ENCODE measurements at regions not wholly inside any gene's neighbourhood (a gene's known extent, or its start where the extent isn't known, plus 50 kb on each side); places are given as distances from the start of the nearest gene placed in this dataset.

DNA sequence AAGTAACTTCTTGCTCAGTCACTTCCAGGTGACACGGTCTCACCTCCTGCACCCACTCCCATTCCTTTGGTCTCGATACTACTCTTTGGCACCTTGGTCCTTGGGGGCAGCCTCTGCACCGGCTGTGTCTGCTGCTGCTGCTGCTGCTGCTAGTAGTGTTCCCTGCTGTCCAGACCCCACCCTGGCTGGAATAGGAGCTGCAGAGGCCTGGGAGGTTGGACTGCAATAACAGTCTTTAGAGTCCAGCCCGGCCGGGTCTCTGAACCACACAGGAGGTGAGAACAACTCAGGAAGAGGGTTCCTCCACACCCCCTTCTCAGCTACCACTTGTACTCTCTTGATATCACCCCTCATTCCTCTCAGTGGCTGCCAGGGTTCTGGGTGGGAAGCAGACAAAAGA is 231.1 kb upstream of the NLRP1 start:
- 75 to 80% methylated on average over 5 of the region's 5 CpGs for WGBS, 2 donors
- no peak for ATAC-seq (ENCODE audit: insufficient read depth, low FRiP score)
- Histone ChIP-seq H3K27me3 (ENCODE audit: control insufficient read depth in 3 of 3, insufficient read depth in 3 of 3, low read length in 2 of 3) (peaks cover 0 to 4% (median 2%) of the 10 kb centered on the region in 3 donors), H3K9ac (ENCODE audit: insufficient read depth in 1 of 2, low read length in 2 of 2) (no peak overlapping the region), H3K36me3 (ENCODE audit: control insufficient read depth in 4 of 4, insufficient read depth in 4 of 4, low read length in 4 of 4) (no peaks in the 10 kb centered on the region), H3K9me3 (ENCODE audit: control insufficient read depth in 4 of 4, insufficient read depth in 3 of 4, low read length in 3 of 4) (peaks cover 0 to 12% (median 4%) of the 10 kb centered on the region in 4 donors), H3K4me1 (ENCODE audit: control insufficient read depth in 5 of 5, insufficient read depth in 5 of 5, low read length in 5 of 5) (peaks cover 0 to 2% (median 0%) of the 10 kb centered on the region in 5 donors), H3K27ac (ENCODE audit: low read depth in 1 of 2, low read length in 1 of 2) (no peak overlapping the region), H3K4me3 (no peak overlapping the region)
- TF ChIP-seq, protein P1, sequence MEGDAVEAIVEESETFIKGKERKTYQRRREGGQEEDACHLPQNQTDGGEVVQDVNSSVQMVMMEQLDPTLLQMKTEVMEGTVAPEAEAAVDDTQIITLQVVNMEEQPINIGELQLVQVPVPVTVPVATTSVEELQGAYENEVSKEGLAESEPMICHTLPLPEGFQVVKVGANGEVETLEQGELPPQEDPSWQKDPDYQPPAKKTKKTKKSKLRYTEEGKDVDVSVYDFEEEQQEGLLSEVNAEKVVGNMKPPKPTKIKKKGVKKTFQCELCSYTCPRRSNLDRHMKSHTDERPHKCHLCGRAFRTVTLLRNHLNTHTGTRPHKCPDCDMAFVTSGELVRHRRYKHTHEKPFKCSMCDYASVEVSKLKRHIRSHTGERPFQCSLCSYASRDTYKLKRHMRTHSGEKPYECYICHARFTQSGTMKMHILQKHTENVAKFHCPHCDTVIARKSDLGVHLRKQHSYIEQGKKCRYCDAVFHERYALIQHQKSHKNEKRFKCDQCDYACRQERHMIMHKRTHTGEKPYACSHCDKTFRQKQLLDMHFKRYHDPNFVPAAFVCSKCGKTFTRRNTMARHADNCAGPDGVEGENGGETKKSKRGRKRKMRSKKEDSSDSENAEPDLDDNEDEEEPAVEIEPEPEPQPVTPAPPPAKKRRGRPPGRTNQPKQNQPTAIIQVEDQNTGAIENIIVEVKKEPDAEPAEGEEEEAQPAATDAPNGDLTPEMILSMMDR (IDR thresholded peaks at IDR 0.05; ENCODE audit: control extremely low read depth, extremely low read depth): no peak
- no peak for DNase-seq

DNA sequence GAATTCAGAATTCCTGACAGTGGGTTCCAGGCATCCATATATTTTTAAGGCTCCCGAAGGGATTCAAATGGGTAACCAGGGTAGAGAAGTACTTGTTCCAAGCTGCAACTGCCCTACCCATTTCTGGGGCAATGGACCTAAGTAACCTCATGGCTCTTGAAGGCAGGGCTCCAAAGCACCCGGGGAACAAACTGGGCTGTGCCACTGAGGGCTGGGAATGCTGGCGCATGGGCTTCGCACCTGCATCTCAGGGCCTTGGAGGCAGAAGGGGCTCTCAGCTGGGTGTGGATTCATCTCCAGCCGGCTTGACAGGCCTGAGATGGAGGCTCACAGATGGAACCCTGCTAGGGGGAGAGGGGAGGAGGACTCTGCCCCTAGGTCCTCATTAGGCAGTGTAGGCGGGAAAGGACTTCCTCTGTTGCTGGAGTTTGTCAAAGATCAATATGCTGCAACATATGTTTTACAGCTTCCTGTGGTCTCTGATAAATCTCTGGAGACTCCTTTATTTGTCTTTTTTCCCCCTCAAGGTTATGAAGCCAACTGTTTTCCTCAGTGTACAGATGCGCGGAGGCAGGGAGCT is 232.3 kb upstream of the NLRP1 start:
- Histone ChIP-seq H3K27me3 (ENCODE audit: control insufficient read depth in 3 of 3, insufficient read depth in 3 of 3, low read length in 2 of 3) (peaks cover 0 to 4% (median 2%) of the 10 kb centered on the region in 3 donors), H3K9me3 (ENCODE audit: control insufficient read depth in 4 of 4, insufficient read depth in 3 of 4, low read length in 3 of 4) (peaks cover 0 to 5% (median 0%) of the 10 kb centered on the region in 4 donors), H3K4me3 (no peak overlapping the region), H3K9ac (ENCODE audit: insufficient read depth in 1 of 2, low read length in 2 of 2) (no peak overlapping the region), H3K4me1 (ENCODE audit: control insufficient read depth in 5 of 5, insufficient read depth in 5 of 5, low read length in 5 of 5) (peaks cover 0 to 2% (median 0%) of the 10 kb centered on the region in 5 donors), H3K27ac (ENCODE audit: low read depth in 1 of 2, low read length in 1 of 2) (no peak overlapping the region), H3K36me3 (ENCODE audit: control insufficient read depth in 4 of 4, insufficient read depth in 4 of 4, low read length in 4 of 4) (no peaks in the 10 kb centered on the region)
- ATAC-seq (ENCODE audit: insufficient read depth, low FRiP score) (no peak), DNase-seq (no peak)
- TF ChIP-seq, protein P1 (IDR thresholded peaks at IDR 0.05; ENCODE audit: control extremely low read depth, extremely low read depth): no peak
- WGBS, 2 donors: 54 to 59% methylated on average over 8 of the region's 8 CpGs

DNA sequence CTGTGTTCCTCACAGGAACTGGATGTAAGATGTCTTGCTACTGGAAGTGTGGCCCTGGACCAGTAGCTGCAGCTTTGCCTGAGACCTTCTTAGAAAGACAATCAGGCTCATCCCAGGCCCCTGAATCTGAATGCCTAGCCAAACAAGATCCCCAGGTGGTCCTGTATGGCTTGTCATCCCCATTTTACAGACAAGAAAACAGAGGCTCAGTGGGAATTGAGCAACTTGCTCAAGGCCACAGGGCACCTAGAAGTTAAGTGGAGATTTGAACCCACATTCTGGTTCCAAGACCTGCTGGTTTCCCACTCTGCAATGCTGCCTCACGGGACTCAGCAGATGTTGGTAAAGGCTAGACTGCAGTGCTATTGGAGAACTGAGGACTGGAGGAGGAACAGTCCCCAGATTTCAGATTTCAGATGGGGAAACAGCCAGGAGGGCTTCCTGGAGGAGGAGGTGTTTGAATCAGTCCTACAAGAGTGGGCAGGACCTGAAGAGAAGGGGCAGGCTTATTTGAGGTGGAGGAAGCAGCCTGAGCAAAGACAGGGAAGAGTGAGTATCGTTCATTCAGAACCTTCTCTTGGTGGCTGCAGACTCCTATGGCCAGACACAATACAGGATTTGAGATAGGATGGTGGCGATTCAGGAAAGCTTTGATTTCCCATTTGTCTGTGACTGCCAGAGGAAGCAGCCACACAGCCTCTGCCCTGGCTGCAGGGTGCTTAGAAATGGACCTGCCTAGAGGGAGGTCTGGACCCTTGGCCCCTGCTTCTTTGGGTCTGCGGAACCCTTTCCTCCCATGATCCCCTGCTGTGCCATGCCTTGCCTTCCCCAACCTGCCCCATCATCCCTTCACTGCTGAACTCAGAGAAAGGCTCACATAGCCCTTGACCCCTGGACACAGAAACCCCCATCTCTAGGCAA is 233.4 kb upstream of the NLRP1 start:
- Histone ChIP-seq H3K4me3 (no peak overlapping the region), H3K9ac (ENCODE audit: insufficient read depth in 1 of 2, low read length in 2 of 2) (no peak overlapping the region), H3K27ac (ENCODE audit: low read depth in 1 of 2, low read length in 1 of 2) (no peak overlapping the region), H3K4me1 (ENCODE audit: control insufficient read depth in 5 of 5, insufficient read depth in 5 of 5, low read length in 5 of 5) (peaks cover 0 to 2% (median 0%) of the 10 kb centered on the region in 5 donors), H3K9me3 (ENCODE audit: control insufficient read depth in 4 of 4, insufficient read depth in 3 of 4, low read length in 3 of 4) (no peaks in the 10 kb centered on the region), H3K27me3 (ENCODE audit: control insufficient read depth in 3 of 3, insufficient read depth in 3 of 3, low read length in 2 of 3) (peaks cover 0 to 4% (median 2%) of the 10 kb centered on the region in 3 donors), H3K36me3 (ENCODE audit: control insufficient read depth in 4 of 4, insufficient read depth in 4 of 4, low read length in 4 of 4) (no peaks in the 10 kb centered on the region)
- ATAC-seq (ENCODE audit: insufficient read depth, low FRiP score) (no peak), DNase-seq (no peak)
- TF ChIP-seq, protein P1 (IDR thresholded peaks at IDR 0.05; ENCODE audit: control extremely low read depth, extremely low read depth): no peak
- WGBS, 2 donors: 84 to 91% methylated on average over 4 of the region's 4 CpGs

Data from lung (tissue), 11 donors.